NCI-H1694 (cell line): ENCODE measurements at regions not wholly inside any gene's neighbourhood (a gene's known extent, or its start where the extent isn't known, plus 50 kb on each side); places are given as distances from the start of the nearest gene placed in this dataset.

Experiments used
- DNase-seq: peaks from one replicate; lab custom pipeline; 2025; lab: John Stamatoyannopoulos, UW

- no peak for DNase-seq
These were observed 314.4 kb upstream of the NBEA start for GRCh38 chr13:34627509-34628208.

- no peak for DNase-seq
These were observed 313.8 kb upstream of the NBEA start for GRCh38 chr13:34628209-34628682.

GRCh38 chr13:34634448-34634847 lies 307.6 kb upstream of the NBEA start:
- DNase-seq, result no peak

- peak; percentile 26 for DNase-seq
These were observed 304.9 kb upstream of the NBEA start for GRCh38 chr13:34637138-34637537.

- no peak for DNase-seq
These were observed 304.4 kb upstream of the NBEA start for GRCh38 chr13:34637636-34638035.

- DNase-seq, result no peak
These were observed 303.2 kb upstream of the NBEA start for GRCh38 chr13:34638897-34639296.

GRCh38 chr13:34640179-34640992 lies 301.7 kb upstream of the NBEA start:
- DNase-seq, result no peak

GRCh38 chr13:34640993-34641330 lies 301.1 kb upstream of the NBEA start:
- DNase-seq, result no peak

- no peak for DNase-seq
These were observed 294.5 kb upstream of the NBEA start for GRCh38 chr13:34647379-34648150.

GRCh38 chr13:34654203-34654602 lies 287.9 kb upstream of the NBEA start:
- no peak for DNase-seq

GRCh38 chr13:34654647-34655046 lies 287.4 kb upstream of the NBEA start:
- no peak for DNase-seq

- DNase-seq, result no peak
These were observed 286.5 kb upstream of the NBEA start for GRCh38 chr13:34655554-34655953.

- DNase-seq, result no peak
These were observed 284.4 kb upstream of the NBEA start for GRCh38 chr13:34657716-34658115.

GRCh38 chr13:34667286-34668218 lies 274.5 kb upstream of the NBEA start:
- DNase-seq, result no peak

- DNase-seq, result no peak
These were observed 270.9 kb upstream of the NBEA start for GRCh38 chr13:34671137-34671536.

- no peak for DNase-seq
These were observed 269.4 kb upstream of the NBEA start for GRCh38 chr13:34672631-34673030.

GRCh38 chr13:34675626-34676025 lies 266.4 kb upstream of the NBEA start:
- DNase-seq, result no peak

- DNase-seq, result no peak
These were observed 263.9 kb upstream of the NBEA start for GRCh38 chr13:34678154-34678553.

- DNase-seq, result no peak
These were observed 260.6 kb upstream of the NBEA start for GRCh38 chr13:34681405-34681955.

GRCh38 chr13:34695063-34695462 lies 247.0 kb upstream of the NBEA start:
- no peak for DNase-seq

GRCh38 chr13:34696296-34696695 lies 245.8 kb upstream of the NBEA start:
- no peak for DNase-seq
